T-cell (primary cell): ENCODE measurements at regions not wholly inside any gene's neighbourhood (a gene's known extent, or its start where the extent isn't known, plus 50 kb on each side); places are given as distances from the start of the nearest gene placed in this dataset.
"Not testable (repeated sequence)": the region's sequence is repeated elsewhere in the genome, so short reads cannot be mapped to it uniquely, and the experiment has no call there.

Source experiments
- ATAC-seq, 4 experiments: fragments of 200-7000 bp in 3 of 4; fragments of 150-1000 bp in 1 of 4; cut with Tn5 transposase; replicated peaks in 1 of 4; 1 replicate in 3 of 4; 2 replicates in 1 of 4; pipeline ENCODE4 v1.10.0; 2021; ENCODE audit warnings: moderate library complexity in 3 of 4, mild to moderate bottlenecking in 2 of 4, moderate number of reproducible peaks in 1 of 4
- CTCF ChIA-PET, 2 donors: fragments of 300-600 bp; sonication (Branson Sonifier 250); formaldehyde crosslinking; loops; one replicate each; lab custom pipeline; 2022; ENCODE audit warnings: antibody characterized with exemption in 2 of 2; lab: Charles Lee
- POLR2A ChIA-PET, 2 donors: fragments of 300-600 bp; sonication (Branson Sonifier 250); formaldehyde crosslinking; loops; one replicate each; lab custom pipeline; 2022; ENCODE audit warnings: antibody characterized with exemption in 2 of 2; lab: Charles Lee
- DNase-seq, 35 experiments: peaks; one replicate each; pipeline versions ENCODE4 v3.0.0 to v3.0.0-alpha.2; 2013 to 2023
- H3K27ac ChIP-seq: one replicate; pipeline ENCODE4 v1.5.1; 2013; ENCODE audit warnings: low read length
- H3K27me3 ChIP-seq, 2 experiments: replicated peaks in 1 of 2; 1 replicate in 1 of 2; 2 replicates in 1 of 2; pipeline versions ENCODE4 v1.6.1 to v1.7.0; 2013; ENCODE audit warnings: low read length in 1 of 2, mixed read lengths in 1 of 2; ENCODE audit not compliant: control insufficient read depth in 2 of 2, insufficient read depth in 2 of 2; ENCODE audit errors: extremely low read depth in 1 of 2
- H3K36me3 ChIP-seq, 2 donors: 1 replicate in 1 of 2; 2 replicates in 1 of 2; pipeline versions ENCODE4 v1.6.1 to v1.7.0; 2013; ENCODE audit warnings: low read length in 1 of 2; ENCODE audit not compliant: control insufficient read depth in 2 of 2, insufficient read depth in 1 of 2; ENCODE audit errors: extremely low read depth in 1 of 2
- H3K4me1 ChIP-seq, 2 experiments: 1 replicate in 1 of 2; 2 replicates in 1 of 2; pipeline versions ENCODE4 v1.6.1 to v1.7.0; 2013; ENCODE audit warnings: low read length in 2 of 2, mixed read lengths in 1 of 2; ENCODE audit not compliant: insufficient read depth in 2 of 2, control insufficient read depth in 1 of 2; ENCODE audit errors: extremely low read depth in 1 of 2
- H3K4me3 ChIP-seq, 2 donors: 1 replicate in 1 of 2; 2 replicates in 1 of 2; pipeline versions ENCODE4 v1.5.1 to v1.7.0; 2013; ENCODE audit warnings: mild to moderate bottlenecking in 2 of 2, low read length in 1 of 2, moderate library complexity in 1 of 2; ENCODE audit not compliant: control insufficient read depth in 1 of 2; ENCODE audit errors: extremely low read depth in 1 of 2
- H3K9me3 ChIP-seq: 2 replicates; pipeline ENCODE4 v1.7.0; 2013
- H3K27ac Mint-ChIP-seq, 2 donors: one replicate each; pipeline ENCODE4 v1.8.0; 2020 to 2021; ENCODE audit warnings: mild to moderate bottlenecking in 2 of 2, mixed read lengths in 2 of 2
- H3K27me3 Mint-ChIP-seq, 2 donors: one replicate each; pipeline ENCODE4 v1.8.0; 2021 to 2022; ENCODE audit warnings: mixed read lengths in 2 of 2
- H3K36me3 Mint-ChIP-seq: one replicate; pipeline ENCODE4 v1.8.0; 2021; ENCODE audit warnings: mixed read lengths
- H3K4me1 Mint-ChIP-seq, 3 donors: one replicate each; pipeline ENCODE4 v1.8.0; 2020 to 2022; ENCODE audit warnings: mixed read lengths in 3 of 3, mild to moderate bottlenecking in 1 of 3
- H3K4me3 Mint-ChIP-seq, 3 donors: one replicate each; pipeline ENCODE4 v1.8.0; 2020 to 2022; ENCODE audit warnings: mild to moderate bottlenecking in 3 of 3, mixed read lengths in 3 of 3, moderate library complexity in 3 of 3
- H3K9me3 Mint-ChIP-seq, 3 donors: one replicate each; pipeline ENCODE4 v1.8.0; 2020 to 2022; ENCODE audit warnings: mixed read lengths in 3 of 3
- WGBS: methylation state at CpG from one replicate; pipeline ENCODE4 v1.1.5; 2013; ENCODE audit warnings: missing lambda C conversion rate; ENCODE audit not compliant: insufficient coverage; 5-methylcytosine and 5-hydroxymethylcytosine counted together

GRCh38 chr1:48068206-48068605 is 71.0 kb upstream of the TRABD2B start:
- Histone ChIP-seq H3K27ac (no peak overlapping the region), H3K36me3 (no peaks in the 10 kb centered on the region), H3K27me3 (peaks cover 0 to 5% of the 10 kb centered on the region in 2 experiments), H3K4me1 (no peaks in the 10 kb centered on the region), H3K4me3 (no peak overlapping the region), H3K9me3 (no peaks in the 10 kb centered on the region)
- ATAC-seq (no peak), DNase-seq (no peak)
- no peak overlapping the region for H3K4me3 Mint-ChIP-seq
- peaks cover 0 to 14% of the 10 kb centered on the region in 2 donors for H3K27me3 Mint-ChIP-seq
- WGBS: 86% methylated on average over 1 of the region's 1 CpG
- no peaks in the 10 kb centered on the region for H3K36me3 Mint-ChIP-seq
- H3K9me3 Mint-ChIP-seq: no peaks in the 10 kb centered on the region
- POLR2A ChIA-PET: no interaction called here
- H3K4me1 Mint-ChIP-seq: no peaks in the 10 kb centered on the region
- CTCF ChIA-PET: no interaction called here
- H3K27ac Mint-ChIP-seq: no peak overlapping the region

GRCh38 chr1:48066936-48067335 is 69.8 kb upstream of the TRABD2B start:
- POLR2A ChIA-PET: no interaction called here
- CTCF ChIA-PET: no interaction called here
- H3K27me3 Mint-ChIP-seq: peaks cover 0 to 5% of the 10 kb centered on the region in 2 donors

GRCh38 chr1:48064693-48065092 is 67.5 kb upstream of the TRABD2B start:
- CTCF ChIA-PET, H3K27me3 Mint-ChIP-seq, H3K4me3 Mint-ChIP-seq, H3K27ac ChIP-seq, H3K4me1 ChIP-seq, H3K4me1 Mint-ChIP-seq, H3K27me3 ChIP-seq, POLR2A ChIA-PET, H3K36me3 ChIP-seq, H3K36me3 Mint-ChIP-seq, H3K27ac Mint-ChIP-seq, H3K9me3 Mint-ChIP-seq, H3K4me3 ChIP-seq, ATAC-seq, H3K9me3 ChIP-seq, DNase-seq: not testable (repeated sequence)
- WGBS: 90% methylated on average over 4 of the region's 5 CpGs

More at GRCh38 chr1:48066936-48067335, 69.8 kb upstream of the TRABD2B start:
- Histone ChIP-seq H3K4me1 (no peaks in the 10 kb centered on the region), H3K27ac (no peak overlapping the region), H3K4me3 (no peak overlapping the region), H3K27me3 (peaks cover 0 to 5% of the 10 kb centered on the region in 2 experiments), H3K9me3 (no peaks in the 10 kb centered on the region), H3K36me3 (no peaks in the 10 kb centered on the region)
- no peak for DNase-seq
- ATAC-seq: no peak
- Mint-ChIP-seq H3K4me1 (no peaks in the 10 kb centered on the region), H3K9me3 (no peaks in the 10 kb centered on the region), H3K36me3 (no peaks in the 10 kb centered on the region), H3K4me3 (no peak overlapping the region), H3K27ac (no peak overlapping the region)
- WGBS: 83% methylated on average over 4 of the region's 4 CpGs

- ChIA-PET POLR2A (no interaction called here), CTCF (no interaction called here)
These were observed 65.2 kb upstream of the TRABD2B start for GRCh38 chr1:48062353-48062752.

GRCh38 chr1:48061162-48062136 is 64.3 kb upstream of the TRABD2B start:
- peaks cover 0 to 6% of the 10 kb centered on the region in 2 donors for H3K27me3 Mint-ChIP-seq
- 24% methylated on average over 2 of the region's 3 CpGs for WGBS
- no peaks in the 10 kb centered on the region for H3K9me3 ChIP-seq
- ChIA-PET POLR2A (no interaction called here), CTCF (interaction anchor here in 1 of 2 donors (0.6 kb wide), 1 partner anchor 156 kb away, joined by 3 read pairs; no protein-coding TSS in a partner anchor)
- no peaks in the 10 kb centered on the region for H3K4me1 Mint-ChIP-seq
- no peak overlapping the region for H3K27ac ChIP-seq
- H3K27me3 ChIP-seq: peaks cover 0 to 2% of the 10 kb centered on the region in 2 experiments
- no peaks in the 10 kb centered on the region for H3K4me1 ChIP-seq
- H3K4me3 Mint-ChIP-seq: no peak overlapping the region
- DNase-seq (no peak), ATAC-seq (no peak)
- no peaks in the 10 kb centered on the region for H3K9me3 Mint-ChIP-seq
- no peak overlapping the region for H3K27ac Mint-ChIP-seq
- no peak overlapping the region for H3K4me3 ChIP-seq
- H3K36me3 ChIP-seq: no peaks in the 10 kb centered on the region
- no peaks in the 10 kb centered on the region for H3K36me3 Mint-ChIP-seq

More at GRCh38 chr1:48062353-48062752, 65.2 kb upstream of the TRABD2B start:
- Mint-ChIP-seq H3K36me3 (no peaks in the 10 kb centered on the region), H3K4me1 (no peaks in the 10 kb centered on the region), H3K4me3 (no peak overlapping the region), H3K9me3 (no peaks in the 10 kb centered on the region), H3K27ac (no peak overlapping the region), H3K27me3 (peaks cover 0 to 9% of the 10 kb centered on the region in 2 donors)
- DNase-seq (no peak), ATAC-seq (no peak)
- H3K27ac ChIP-seq: no peak overlapping the region
- 14% methylated on average over 1 of the region's 1 CpG for WGBS
- no peaks in the 10 kb centered on the region for H3K9me3 ChIP-seq
- H3K36me3 ChIP-seq: no peaks in the 10 kb centered on the region
- no peaks in the 10 kb centered on the region for H3K4me1 ChIP-seq
- H3K27me3 ChIP-seq: peaks cover 0 to 5% of the 10 kb centered on the region in 2 experiments
- H3K4me3 ChIP-seq: no peak overlapping the region

GRCh38 chr1:48059289-48059688 is 62.1 kb upstream of the TRABD2B start:
- no peak overlapping the region for H3K4me3 Mint-ChIP-seq
- no peaks in the 10 kb centered on the region for H3K9me3 Mint-ChIP-seq
- no peak for DNase-seq
- no peaks in the 10 kb centered on the region for H3K36me3 Mint-ChIP-seq
- Histone ChIP-seq H3K36me3 (no peaks in the 10 kb centered on the region), H3K9me3 (no peaks in the 10 kb centered on the region), H3K27ac (no peak overlapping the region), H3K4me3 (no peak overlapping the region), H3K4me1 (no peaks in the 10 kb centered on the region), H3K27me3 (peaks cover 0 to 10% of the 10 kb centered on the region in 2 experiments)
- ATAC-seq: no peak
- WGBS: 71% methylated on average over 1 of the region's 1 CpG
- peaks cover 4% of the 10 kb centered on the region in 2 donors for H3K27me3 Mint-ChIP-seq
- ChIA-PET CTCF (no interaction called here), POLR2A (no interaction called here)
- no peak overlapping the region for H3K27ac Mint-ChIP-seq
- no peaks in the 10 kb centered on the region for H3K4me1 Mint-ChIP-seq
